ENCODE measurements at regions not wholly inside any gene's neighbourhood (a gene's known extent, or its start where the extent isn't known, plus 50 kb on each side); places are given as distances from the start of the nearest gene placed in this dataset.
A peak's percentile ranks its signal among the peaks of the same experiment; 100 is the strongest.
"Not testable (repeated sequence)": the region's sequence is repeated elsewhere in the genome, so short reads cannot be mapped to it uniquely, and the experiment has no call there.

DNA sequence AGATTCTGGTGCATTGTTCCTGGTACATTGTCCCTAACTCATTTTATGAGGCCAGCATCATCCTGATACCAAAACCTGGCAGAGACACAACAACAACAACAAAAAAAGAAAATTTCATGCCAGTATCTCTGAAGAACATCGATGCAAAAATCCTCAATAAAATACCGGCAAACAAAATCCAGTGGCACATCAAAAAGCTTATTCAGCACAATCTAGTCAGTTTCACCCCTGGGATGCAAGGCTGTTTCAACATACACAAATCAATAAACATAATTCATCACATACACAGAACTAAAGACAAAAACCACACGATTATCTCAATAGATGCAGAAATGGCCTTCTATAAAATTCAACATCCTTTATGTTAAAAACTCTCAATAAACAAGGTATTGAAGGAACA lies 477.4 kb downstream of the SOCS6 start:
- DNase-seq (ENCODE audit: low spot score): not testable (repeated sequence)

DNA sequence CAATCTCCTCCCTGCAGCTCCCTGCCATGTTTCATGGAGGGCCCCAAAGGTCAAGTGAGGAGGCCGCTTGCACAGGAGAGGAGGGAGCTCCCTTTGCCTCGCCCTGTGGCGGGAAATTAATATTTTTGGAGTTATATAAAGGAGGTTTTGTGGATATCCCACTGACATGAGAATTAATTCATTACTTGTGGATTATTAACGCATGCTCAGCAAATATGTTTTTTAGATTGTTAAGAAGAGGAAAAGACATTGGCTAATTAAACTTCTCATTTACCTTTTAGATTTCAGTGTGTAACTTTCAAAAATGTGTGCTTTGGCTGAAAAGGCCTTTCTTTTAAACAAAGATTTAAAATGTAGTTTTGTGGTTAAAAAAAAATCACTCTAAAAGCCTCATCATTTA lies 474.0 kb downstream of the SOCS6 start:
- DNase-seq (ENCODE audit: low spot score): no peak

GRCh38 chr18:70758780-70759179 lies 469.9 kb downstream of the SOCS6 start:
- DNase-seq (ENCODE audit: low spot score): no peak

DNA sequence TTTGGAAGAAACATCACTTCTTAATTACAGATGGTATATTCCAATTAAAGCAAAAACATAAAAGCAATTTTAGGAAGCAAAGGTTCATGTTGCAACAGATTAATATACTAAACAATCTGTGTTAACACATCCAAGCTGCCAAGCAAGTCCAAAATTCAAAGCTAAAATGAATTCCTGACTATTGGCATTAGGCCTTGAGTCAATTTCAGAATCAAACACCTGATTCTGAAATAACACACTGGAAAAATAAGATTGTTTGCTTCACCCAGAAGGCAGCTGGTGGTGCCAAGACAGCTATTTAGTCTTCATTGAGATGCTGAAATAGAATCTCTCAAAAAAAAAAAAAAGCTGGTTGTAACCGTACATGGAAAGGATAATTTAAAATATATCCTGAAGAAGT lies 465.6 kb downstream of the SOCS6 start:
- no peak for DNase-seq (ENCODE audit: low spot score)

- no peak for DNase-seq (ENCODE audit: low spot score)
Observed at GRCh38 chr18:70732916-70733315, 444.1 kb downstream of the SOCS6 start.

GRCh38 chr18:70732188-70732587 lies 443.3 kb downstream of the SOCS6 start:
- DNase-seq (ENCODE audit: low spot score): no peak

DNA sequence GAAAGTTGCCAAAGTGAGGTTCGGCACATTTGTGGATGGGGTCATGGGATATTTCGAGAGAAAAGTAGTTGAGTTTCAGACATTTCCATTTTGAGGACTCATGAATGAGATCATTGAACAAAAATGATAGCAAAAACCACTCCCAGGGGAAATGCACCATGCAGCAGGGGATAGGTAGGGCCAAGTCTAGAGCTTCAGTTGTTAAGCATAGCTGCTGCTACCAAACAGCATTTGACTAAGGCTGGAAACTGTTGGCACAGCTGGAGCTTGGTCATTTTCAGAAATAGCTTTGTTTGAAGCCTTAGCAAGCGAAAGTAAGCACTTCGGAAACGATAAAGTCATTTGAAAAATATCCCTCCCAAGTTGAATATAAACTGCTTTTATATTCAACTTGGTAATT lies 431.8 kb downstream of the SOCS6 start:
- DNase-seq (ENCODE audit: low spot score): no peak

DNA sequence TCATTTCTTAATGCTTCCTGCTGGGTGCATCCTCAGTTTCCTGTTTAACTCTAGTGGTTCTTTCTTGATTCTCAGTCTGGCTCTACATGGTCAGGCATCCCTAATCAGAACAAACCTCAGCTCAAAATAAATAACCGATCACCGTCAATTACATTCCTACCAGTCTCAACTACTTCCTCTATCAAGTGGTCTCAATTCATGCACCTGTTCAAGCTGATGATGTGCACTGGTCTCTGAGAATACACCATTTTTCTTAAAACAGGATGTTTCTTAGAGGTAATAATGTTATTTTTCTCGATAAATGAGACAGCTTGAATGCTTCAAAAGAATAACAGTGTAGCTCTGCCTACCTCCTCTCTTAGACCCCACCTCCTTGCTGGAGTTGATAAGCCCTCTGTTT lies 420.9 kb downstream of the SOCS6 start:
- no peak for DNase-seq (ENCODE audit: low spot score)

DNA sequence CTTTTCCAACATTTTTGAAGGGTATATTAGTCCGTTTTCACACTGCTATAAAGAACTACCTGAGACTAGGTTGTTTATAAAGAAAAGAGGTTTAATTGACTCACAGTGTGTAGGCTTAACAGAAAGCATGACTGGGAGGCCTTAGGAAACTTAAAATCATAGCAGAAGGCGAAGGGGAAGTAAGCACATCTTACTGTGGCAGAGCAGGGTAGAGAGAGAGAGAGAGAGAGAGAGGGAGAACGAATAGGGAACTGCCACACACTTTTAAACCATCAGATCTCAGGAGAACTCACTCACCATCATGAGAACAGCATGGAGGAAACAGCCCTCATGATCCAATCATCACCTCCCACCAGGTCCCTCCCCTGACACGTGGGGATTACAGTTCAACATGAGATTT lies 420.3 kb downstream of the SOCS6 start:
- DNase-seq (ENCODE audit: low spot score): no peak

- DNase-seq (ENCODE audit: low spot score): no peak
Observed at GRCh38 chr18:70705831-70706416, 417.1 kb downstream of the SOCS6 start.

GRCh38 chr18:70700496-70700895 lies 411.7 kb downstream of the SOCS6 start:
- no peak for DNase-seq (ENCODE audit: low spot score)

DNA sequence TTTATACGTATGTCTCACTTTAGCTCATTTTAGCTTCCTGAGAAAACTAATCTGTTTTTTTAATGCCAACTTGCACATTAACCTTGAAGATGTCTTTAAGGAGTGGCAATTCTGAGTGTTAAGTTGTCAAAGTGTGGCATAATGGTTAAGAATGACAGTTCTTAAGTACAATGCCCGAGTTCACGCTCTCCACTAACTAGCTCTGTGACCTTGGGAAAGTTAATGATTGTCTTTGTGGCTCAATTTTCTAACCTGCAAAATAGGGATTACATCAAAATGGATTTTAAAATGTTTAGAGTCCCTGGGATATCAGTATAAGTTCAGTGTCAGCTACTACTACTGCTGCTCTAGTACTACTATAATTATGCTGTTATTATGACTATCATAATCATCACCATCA lies 409.7 kb downstream of the SOCS6 start:
- no peak for DNase-seq (ENCODE audit: low spot score)

- DNase-seq (ENCODE audit: low spot score): no peak
Observed at GRCh38 chr18:70693246-70693645, 404.4 kb downstream of the SOCS6 start.

GRCh38 chr18:70689765-70690164 lies 400.9 kb downstream of the SOCS6 start:
- DNase-seq (ENCODE audit: low spot score): not testable (repeated sequence)

DNA sequence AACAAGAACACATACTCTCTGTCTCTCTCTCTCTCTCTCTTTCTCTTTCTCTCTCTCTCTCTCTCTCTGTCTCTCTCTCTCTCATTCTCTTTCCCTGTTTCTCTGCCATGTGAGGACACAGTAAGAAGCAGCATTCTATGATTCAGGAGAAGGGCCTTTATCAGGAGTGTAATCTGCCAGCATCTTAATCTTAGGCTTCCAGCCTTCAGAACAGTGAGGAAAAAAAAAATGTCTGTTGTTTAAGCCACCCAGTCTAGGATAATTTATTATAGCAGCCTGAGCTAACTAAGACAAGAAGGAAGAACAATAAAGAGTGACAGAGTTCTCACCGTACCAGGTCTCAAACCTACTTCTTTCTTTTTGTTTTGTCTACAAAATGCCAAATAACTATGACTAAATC lies 399.4 kb downstream of the SOCS6 start:
- DNase-seq (ENCODE audit: low spot score): no peak

GRCh38 chr18:70684821-70685220 lies 396.0 kb downstream of the SOCS6 start:
- DNase-seq (ENCODE audit: low spot score): no peak

DNA sequence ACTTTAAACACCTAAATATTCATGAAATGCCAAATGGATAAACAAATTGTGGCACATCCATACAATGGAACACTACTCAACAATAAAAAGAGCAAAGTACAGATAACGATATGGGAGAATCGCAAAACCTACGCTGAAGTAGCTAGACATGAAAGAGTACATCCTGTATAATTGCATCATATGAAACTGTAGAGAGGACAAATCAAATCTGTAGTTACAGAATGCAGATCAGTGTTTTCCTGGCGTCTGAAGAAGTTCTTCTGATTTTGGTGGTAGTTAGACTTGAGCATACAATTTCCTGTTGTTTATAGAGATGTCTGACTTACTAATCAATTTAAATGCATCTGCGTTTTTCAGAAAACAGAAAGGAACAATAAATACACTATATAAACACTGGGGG lies 394.4 kb downstream of the SOCS6 start:
- DNase-seq (ENCODE audit: low spot score): peak; percentile 25

DNA sequence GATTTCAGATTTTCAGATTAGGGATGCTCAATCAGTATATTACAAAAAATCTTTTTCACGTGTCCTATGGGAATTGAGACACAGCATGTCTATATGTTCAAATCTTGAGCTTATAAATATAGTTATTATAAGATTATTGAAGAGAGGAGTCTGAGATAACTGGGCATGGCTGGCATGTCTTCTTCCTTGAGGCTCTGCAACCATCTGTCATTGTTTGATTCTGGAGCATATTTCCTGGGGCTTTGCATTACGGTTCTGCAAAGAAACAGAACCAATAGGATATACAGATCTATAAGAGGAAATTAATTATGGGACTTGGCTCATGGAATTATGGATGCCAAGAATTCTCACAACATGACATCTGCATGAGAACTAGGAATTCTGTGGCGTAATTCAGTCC lies 386.1 kb downstream of the SOCS6 start:
- DNase-seq (ENCODE audit: low spot score): no peak

DNA sequence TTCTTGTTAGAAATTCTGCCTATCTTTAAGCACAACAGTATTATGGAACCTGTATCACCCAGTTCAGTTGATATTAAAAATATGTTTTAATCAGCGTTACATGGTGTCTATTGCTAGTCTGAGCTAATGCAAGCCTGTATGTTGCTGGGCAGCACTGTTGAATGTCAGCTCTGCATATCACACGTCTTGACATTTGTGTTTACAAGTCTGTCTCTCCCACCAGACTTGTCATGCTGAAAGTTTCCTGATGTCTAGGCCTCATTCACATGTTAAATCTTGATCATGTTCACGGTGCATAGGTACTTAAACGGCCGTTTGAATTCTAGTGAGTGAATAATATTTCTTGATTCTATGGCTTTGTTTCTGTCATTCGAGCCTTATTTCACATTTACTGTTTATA lies 385.0 kb downstream of the SOCS6 start:
- no peak for DNase-seq (ENCODE audit: low spot score)

- DNase-seq (ENCODE audit: low spot score): peak; percentile 72
Observed at GRCh38 chr18:70672581-70672980, 383.7 kb downstream of the SOCS6 start.

DNA sequence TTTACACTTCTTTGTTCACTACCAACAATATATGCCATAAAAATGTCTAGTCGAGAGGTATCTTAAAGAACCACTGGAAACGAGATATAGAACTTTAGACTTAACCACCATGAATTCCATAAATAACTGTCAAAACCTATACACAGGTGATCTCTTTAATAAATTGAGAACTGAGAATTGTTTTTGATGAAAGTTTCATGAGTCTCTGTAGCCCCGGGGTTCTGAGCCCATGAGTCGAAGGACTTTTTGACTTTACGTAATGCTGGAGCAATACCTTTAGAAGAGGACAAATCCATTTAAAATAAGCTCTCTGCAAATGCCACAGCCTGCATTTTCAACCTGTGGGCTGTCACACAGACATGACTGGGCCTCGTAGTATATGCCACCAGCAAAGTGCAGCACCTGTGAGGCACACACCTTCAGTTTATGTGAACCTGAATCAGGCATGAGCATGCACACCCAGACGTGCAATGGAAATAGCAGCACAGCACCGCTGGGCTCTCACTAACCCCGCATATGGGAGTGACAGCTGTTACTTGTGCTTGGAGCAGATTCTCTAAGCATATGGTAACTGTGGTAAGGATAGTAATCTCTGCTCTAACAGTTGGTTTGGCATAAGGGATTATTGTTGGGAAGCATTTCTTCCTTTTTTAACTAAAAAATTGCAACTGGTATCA lies 383.2 kb downstream of the SOCS6 start:
- peak; percentile 37 for DNase-seq (ENCODE audit: low spot score)

- DNase-seq (ENCODE audit: low spot score): no peak
Observed at GRCh38 chr18:70666936-70667335, 378.1 kb downstream of the SOCS6 start.

DNA sequence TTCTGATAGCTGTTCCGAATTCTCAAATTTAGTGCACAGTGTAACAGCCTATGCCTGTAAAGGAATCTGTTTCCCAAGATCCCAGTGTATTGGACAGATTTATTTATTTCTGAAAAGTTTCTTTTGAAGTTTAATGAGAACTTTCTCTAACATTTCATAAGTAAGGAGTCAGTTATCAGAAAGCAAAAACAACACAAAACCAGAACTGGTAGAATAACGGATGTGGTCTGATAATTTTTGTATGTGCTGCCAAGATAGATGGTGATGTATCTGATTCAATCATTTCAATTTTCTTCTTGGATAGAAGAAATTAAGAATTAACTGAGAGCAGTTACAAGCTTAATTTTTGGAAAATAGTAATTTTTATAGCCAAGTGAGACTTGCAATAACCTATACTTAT lies 374.3 kb downstream of the SOCS6 start:
- DNase-seq (ENCODE audit: low spot score): peak; percentile 35

GRCh38 chr18:70662588-70662987 lies 373.7 kb downstream of the SOCS6 start:
- no peak for DNase-seq (ENCODE audit: low spot score)
